ENCODE measurements at regions not wholly inside any gene's neighbourhood (a gene's known extent, or its start where the extent isn't known, plus 50 kb on each side); places are given as distances from the start of the nearest gene placed in this dataset.
"Not testable (repeated sequence)": the region's sequence is repeated elsewhere in the genome, so short reads cannot be mapped to it uniquely, and the experiment has no call there.

DNA sequence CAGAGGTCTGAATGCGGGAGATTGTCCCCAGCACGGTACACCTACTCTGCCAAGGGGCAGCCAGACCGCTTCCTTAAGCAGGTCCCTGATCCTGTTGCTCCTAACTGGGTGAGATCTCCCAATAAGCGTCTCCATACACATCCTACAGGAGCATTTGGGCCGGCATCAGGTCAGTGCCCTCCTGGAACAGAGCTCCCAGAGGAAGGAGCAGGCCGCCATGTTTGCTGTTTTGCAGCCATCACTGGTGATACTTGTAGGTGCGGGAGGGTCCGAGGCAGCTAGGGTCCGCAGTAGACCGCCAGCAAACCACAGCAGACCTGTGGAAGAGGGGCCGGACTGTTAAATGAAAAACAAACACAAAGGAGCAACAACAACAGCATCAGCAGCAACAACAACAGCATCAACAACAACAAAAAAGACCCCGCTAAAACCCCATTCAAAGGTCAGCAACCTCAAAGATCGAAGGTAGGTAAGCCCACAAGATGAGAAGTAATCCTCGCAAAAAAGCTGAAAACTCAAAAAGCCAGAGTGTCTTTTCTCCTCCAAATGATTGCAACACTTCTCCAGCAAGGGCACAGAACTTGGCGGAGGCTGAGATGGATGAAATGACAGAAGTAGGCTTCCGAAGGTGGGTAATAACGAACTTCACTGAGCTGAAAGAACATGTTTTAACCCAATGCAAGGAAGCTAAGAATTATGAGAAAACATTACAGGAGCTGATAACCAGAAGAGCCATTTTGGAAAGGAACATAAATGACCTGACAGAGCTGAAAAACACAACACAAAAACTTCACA is 79.0 kb upstream of the CDH7 start:
- Mint-ChIP-seq H3K36me3 (ENCODE audit: low read depth) (no peaks in the 10 kb centered on the region), H3K4me1 (no peaks in the 10 kb centered on the region), H3K27me3 (no peaks in the 10 kb centered on the region), H3K27ac (no peak overlapping the region), H3K9me3 (peaks cover 9% of the 10 kb centered on the region), H3K4me3 (no peak overlapping the region)
- intact Hi-C loops (cut with micrococcal nuclease) = no loop called here
- no peak for DNase-seq

DNA sequence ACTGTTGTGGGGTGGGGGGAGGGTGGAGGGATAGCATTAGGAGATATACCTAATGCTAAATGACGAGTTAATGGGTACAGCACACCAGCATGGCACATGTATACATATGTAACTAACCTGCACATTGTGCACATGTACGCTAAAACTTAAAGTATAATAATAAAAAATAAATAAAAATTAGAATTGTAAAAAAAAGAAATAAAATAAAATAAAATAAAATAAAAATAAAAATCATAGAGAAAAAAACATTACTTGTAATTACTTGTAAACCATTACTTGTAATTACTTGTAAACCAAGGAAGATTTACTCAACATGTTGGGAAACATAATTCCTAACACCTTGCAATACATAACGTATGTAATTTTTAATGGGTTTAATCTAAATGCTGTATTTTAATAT is 80.7 kb upstream of the CDH7 start:
- H3K27me3 Mint-ChIP-seq; H3K9me3 Mint-ChIP-seq; H3K4me3 Mint-ChIP-seq; H3K27ac Mint-ChIP-seq; H3K4me1 Mint-ChIP-seq; intact Hi-C loops (cut with micrococcal nuclease); H3K36me3 Mint-ChIP-seq (ENCODE audit: low read depth); DNase-seq: not testable (repeated sequence)

DNA sequence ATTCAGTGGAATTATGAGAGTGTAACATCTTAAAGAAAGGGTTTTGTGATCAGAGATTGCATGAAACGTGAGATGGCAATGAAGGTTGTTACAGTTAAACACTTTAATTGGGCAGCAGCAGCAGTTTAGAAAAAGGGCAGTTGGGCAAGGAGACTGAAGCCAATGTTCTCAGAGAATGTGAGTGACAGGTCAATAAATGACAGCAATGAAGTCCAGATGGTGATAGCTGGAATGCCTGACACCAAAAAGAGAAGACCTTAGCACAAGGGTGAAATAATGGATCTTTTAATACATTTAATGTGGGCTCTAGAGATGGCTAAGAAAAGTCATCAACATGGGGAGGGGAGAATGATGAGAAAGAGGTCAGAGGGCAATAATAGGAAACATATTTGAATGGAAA is 89.4 kb upstream of the CDH7 start:
- Mint-ChIP-seq H3K4me1 (no peaks in the 10 kb centered on the region), H3K27ac (no peak overlapping the region), H3K4me3 (no peak overlapping the region), H3K27me3 (no peaks in the 10 kb centered on the region), H3K36me3 (ENCODE audit: low read depth) (no peaks in the 10 kb centered on the region), H3K9me3 (peaks cover 4% of the 10 kb centered on the region)
- no peak for DNase-seq
- intact Hi-C loops (cut with micrococcal nuclease) = no loop called here

DNA sequence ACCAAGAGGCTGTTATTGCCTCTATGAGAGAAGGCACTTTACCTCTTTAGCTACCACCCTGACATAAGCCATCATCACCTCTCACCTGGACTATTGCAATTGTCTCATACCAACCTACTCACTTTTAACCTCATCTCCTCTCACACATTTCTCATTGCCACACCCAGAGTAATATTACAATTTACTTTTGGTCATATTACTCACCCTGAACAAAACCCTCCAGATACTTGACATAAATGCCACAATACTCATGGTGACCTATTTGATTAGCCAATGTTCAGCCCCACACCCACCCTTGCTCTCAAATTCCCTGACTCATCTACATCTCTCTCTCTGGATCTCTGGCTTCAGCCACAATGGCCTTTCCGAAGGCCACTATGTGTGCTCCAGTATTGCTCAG is 90.9 kb upstream of the CDH7 start:
- no peak for DNase-seq
- H3K36me3 Mint-ChIP-seq (ENCODE audit: low read depth) = no peaks in the 10 kb centered on the region
- no peaks in the 10 kb centered on the region for H3K27me3 Mint-ChIP-seq
- H3K9me3 Mint-ChIP-seq = peaks cover 4% of the 10 kb centered on the region
- no peak overlapping the region for H3K27ac Mint-ChIP-seq
- intact Hi-C loops (cut with micrococcal nuclease) = no loop called here
- no peak overlapping the region for H3K4me3 Mint-ChIP-seq
- H3K4me1 Mint-ChIP-seq = no peaks in the 10 kb centered on the region

DNA sequence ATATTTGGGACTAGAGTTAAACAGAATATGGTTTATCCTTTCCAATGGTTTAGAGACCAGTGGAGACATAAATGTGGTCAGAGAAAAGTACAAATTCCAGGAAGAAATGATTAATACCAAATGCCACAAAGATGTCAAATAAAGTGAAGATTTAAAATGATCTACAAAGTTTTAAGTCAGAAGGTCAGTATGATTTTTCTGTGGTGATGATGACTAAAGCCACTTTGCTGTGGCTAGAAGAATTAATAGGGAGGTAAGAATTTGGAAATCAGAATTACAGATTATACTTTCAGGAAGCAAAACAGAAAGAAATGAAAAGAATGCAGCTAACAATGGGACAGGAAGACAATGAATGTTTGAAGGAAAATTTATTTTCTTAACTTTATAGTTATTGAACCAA is 91.5 kb upstream of the CDH7 start:
- no peaks in the 10 kb centered on the region for H3K36me3 Mint-ChIP-seq (ENCODE audit: low read depth)
- peaks cover 4% of the 10 kb centered on the region for H3K9me3 Mint-ChIP-seq
- no peak overlapping the region for H3K4me3 Mint-ChIP-seq
- intact Hi-C loops (cut with micrococcal nuclease) = no loop called here
- H3K27me3 Mint-ChIP-seq = no peaks in the 10 kb centered on the region
- H3K27ac Mint-ChIP-seq = no peak overlapping the region
- DNase-seq = no peak
- no peaks in the 10 kb centered on the region for H3K4me1 Mint-ChIP-seq

DNA sequence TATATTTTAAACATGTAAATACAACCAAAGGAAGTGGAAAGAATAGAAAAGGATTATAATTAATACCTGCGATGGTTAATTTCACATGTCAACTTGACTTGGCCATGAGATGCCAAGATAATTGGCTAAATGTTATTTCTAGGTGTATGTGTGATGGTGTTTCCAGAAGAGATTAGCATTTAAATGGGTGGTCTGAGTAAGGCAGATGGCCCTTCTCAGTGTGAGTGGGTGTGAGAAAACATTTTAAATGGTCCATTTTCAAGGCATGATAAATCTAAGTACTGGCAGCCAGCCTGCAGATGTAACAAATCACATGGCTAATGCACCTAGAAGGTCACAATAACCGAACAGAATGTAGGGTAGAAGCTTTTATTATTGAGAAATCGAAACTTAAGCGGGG is 99.6 kb upstream of the CDH7 start:
- Mint-ChIP-seq H3K27me3 (no peaks in the 10 kb centered on the region), H3K4me3 (no peak overlapping the region), H3K36me3 (ENCODE audit: low read depth) (no peaks in the 10 kb centered on the region), H3K27ac (no peak overlapping the region), H3K9me3 (peaks cover 3% of the 10 kb centered on the region), H3K4me1 (no peaks in the 10 kb centered on the region)
- DNase-seq = no peak
- intact Hi-C loops (cut with micrococcal nuclease) = no loop called here

DNA sequence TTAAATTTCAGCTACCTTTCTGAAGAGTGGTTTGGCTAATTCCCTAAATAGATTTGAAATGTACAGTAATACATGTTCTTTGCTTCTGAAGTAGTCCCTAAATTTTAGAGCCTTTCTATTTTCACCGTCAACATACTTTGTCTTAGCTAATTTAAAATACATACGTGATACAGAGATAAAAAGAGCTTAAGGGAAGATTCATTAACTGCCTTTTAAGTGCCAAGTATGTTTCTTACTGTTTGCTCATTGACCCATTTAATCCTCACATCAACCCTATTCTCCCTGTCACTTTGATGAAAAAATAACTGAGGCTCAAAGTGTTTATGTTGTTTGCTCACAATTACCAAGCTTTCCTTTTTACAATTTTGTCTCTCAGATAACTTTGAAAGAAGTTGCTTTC is 118.6 kb upstream of the CDH7 start:
- no peaks in the 10 kb centered on the region for H3K36me3 Mint-ChIP-seq (ENCODE audit: low read depth)
- no peak for DNase-seq
- H3K27me3 Mint-ChIP-seq = no peaks in the 10 kb centered on the region
- H3K4me1 Mint-ChIP-seq = no peaks in the 10 kb centered on the region
- intact Hi-C loops (cut with micrococcal nuclease) = no loop called here
- no peak overlapping the region for H3K27ac Mint-ChIP-seq
- no peak overlapping the region for H3K4me3 Mint-ChIP-seq
- H3K9me3 Mint-ChIP-seq = no peaks in the 10 kb centered on the region

DNA sequence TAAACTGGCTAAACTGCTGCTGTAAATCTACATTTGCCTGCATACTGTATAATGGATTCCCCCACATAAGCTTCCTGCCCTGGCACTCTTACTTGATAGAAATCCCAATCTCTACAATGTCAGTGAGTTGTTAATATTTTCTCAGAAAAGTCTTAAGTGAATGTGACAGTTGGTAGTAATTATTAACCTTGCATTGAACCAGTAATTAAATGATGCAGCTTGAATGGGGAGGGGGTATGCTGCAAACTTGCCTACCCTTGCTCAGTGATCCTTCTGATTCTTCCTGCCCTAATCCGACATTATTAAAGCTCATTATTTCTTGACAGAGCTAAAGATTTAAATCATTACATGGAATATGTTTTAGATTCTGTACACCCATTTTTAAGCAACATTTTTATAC is 119.0 kb upstream of the CDH7 start:
- no peaks in the 10 kb centered on the region for H3K27me3 Mint-ChIP-seq
- no peaks in the 10 kb centered on the region for H3K36me3 Mint-ChIP-seq (ENCODE audit: low read depth)
- H3K27ac Mint-ChIP-seq = no peak overlapping the region
- H3K4me3 Mint-ChIP-seq = no peak overlapping the region
- H3K9me3 Mint-ChIP-seq = no peaks in the 10 kb centered on the region
- DNase-seq = no peak
- no peaks in the 10 kb centered on the region for H3K4me1 Mint-ChIP-seq
- intact Hi-C loops (cut with micrococcal nuclease) = no loop called here

DNA sequence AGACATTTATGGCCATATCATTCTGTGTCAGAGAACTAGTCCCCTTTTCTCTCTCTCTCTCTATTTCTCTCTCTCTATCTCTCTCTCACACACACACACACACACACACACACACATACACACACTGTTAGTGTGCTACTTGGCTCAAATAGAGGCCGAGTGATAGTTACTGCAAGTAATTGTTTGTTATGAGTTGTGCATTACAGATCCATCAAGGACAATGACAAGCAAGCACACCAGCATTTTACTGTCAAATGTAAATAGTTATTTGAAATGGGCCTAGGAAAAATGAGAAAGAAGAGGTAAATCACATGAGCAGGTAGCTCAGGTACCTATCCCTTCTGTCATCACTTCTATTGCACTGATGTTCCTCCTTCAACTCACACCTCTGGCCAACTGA is 122.4 kb upstream of the CDH7 start:
- no peaks in the 10 kb centered on the region for H3K27me3 Mint-ChIP-seq
- intact Hi-C loops (cut with micrococcal nuclease) = no loop called here
- no peak for DNase-seq
- H3K9me3 Mint-ChIP-seq = peaks cover 4% of the 10 kb centered on the region
- no peak overlapping the region for H3K27ac Mint-ChIP-seq
- H3K36me3 Mint-ChIP-seq (ENCODE audit: low read depth) = no peaks in the 10 kb centered on the region
- no peaks in the 10 kb centered on the region for H3K4me1 Mint-ChIP-seq
- H3K4me3 Mint-ChIP-seq = no peak overlapping the region

DNA sequence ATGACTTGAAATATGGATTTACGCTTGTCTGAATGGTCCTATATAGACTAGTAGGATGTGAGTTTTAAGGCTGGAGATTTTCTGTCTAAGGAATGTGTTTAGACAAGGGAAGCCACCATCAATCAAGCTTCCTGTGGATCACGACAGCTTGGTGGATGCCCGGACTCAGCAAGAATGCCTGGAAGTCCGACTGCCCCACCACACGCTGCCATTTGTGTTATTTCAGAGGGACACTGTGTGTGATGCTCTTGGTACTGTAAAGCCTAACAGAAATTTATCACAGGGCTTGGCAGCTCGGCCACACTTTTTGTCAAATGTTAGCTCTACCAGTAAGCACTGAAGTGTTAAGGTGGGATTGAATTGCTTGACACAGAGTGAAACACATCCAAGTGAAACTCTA is 127.1 kb upstream of the CDH7 start:
- Mint-ChIP-seq H3K4me3 (no peak overlapping the region), H3K9me3 (peaks cover 4% of the 10 kb centered on the region), H3K4me1 (no peaks in the 10 kb centered on the region), H3K27ac (no peak overlapping the region), H3K27me3 (no peaks in the 10 kb centered on the region), H3K36me3 (ENCODE audit: low read depth) (no peaks in the 10 kb centered on the region)
- DNase-seq = no peak
- intact Hi-C loops (cut with micrococcal nuclease) = no loop called here

DNA sequence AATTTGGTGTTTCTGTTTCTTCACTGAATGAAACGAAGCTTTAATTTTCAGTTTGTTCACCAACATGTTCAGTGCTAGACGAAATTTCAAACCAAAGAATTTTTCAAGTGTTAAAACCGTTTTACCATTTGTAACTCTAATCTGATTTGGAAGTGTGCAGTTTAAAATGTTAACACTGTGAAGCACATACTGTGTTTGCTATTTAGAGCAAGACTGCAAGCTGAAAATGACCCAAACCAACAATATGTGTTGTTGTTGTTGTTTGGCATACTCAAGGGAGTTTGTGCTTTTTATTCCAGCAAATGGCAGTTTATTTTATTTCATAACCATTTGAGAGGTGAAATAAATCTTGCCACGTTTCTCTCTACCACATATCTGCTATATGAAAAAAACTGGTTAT is 128.4 kb upstream of the CDH7 start:
- no peaks in the 10 kb centered on the region for H3K36me3 Mint-ChIP-seq (ENCODE audit: low read depth)
- H3K27ac Mint-ChIP-seq = no peak overlapping the region
- H3K27me3 Mint-ChIP-seq = no peaks in the 10 kb centered on the region
- H3K4me3 Mint-ChIP-seq = no peak overlapping the region
- peaks cover 4% of the 10 kb centered on the region for H3K9me3 Mint-ChIP-seq
- H3K4me1 Mint-ChIP-seq = no peaks in the 10 kb centered on the region
- DNase-seq = no peak
- intact Hi-C loops (cut with micrococcal nuclease) = no loop called here

DNA sequence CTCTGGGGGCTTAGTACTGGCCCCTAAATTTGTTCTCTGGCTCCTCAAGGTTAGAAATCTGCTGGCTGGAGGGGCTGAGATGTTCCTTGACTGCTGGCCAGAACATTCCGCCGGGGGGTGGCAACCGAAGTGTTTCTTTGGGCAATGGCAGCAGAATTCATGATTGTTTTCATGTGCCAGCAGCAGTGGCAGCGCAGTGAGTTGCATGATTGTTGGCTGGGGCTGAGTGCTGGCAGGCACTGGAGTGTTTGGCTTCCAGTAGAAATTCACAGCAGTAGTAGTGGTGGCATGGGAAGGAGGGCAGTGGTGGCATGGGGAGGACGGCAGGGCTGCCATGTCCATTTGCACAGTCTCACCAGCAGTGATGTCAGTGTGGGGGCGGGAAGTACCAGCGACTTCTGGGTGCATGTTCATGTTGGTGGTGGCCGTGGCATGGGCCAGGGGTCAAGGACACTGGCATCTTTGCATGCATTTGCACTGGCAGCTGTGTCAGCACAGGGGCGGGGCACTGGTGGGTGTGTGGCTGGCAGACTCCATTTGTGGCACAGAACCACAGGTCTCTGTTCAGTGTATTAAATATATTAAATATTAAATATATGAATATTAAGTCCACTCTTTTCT is 130.6 kb upstream of the CDH7 start:
- Mint-ChIP-seq H3K27ac (no peak overlapping the region), H3K36me3 (ENCODE audit: low read depth) (no peaks in the 10 kb centered on the region), H3K9me3 (no peaks in the 10 kb centered on the region), H3K4me3 (no peak overlapping the region), H3K4me1 (no peaks in the 10 kb centered on the region), H3K27me3 (no peaks in the 10 kb centered on the region)
- intact Hi-C loops (cut with micrococcal nuclease) = no loop called here
- DNase-seq = no peak

DNA sequence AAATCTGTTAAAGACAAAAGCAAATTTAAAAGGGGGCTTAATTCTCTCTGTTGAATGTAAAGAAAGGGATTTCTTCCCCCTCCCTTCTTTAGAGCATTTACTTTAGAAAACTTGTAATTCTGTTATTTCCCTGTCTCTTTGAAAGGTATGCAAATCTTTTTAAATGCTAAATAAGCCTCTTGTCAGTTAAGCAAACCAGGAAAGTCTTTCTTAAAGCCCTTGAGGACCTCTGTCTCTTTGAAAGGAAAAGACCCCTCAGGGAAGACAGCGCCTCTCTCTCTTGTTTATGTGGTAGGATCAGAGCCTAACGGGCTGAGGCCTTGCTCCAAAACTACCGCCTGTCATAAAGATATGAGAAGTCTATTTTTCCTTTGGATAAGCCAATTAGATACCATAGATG is 139.9 kb upstream of the CDH7 start:
- Mint-ChIP-seq H3K27me3 (no peaks in the 10 kb centered on the region), H3K27ac (no peak overlapping the region), H3K36me3 (ENCODE audit: low read depth) (no peaks in the 10 kb centered on the region), H3K9me3 (peaks cover 5% of the 10 kb centered on the region), H3K4me3 (no peak overlapping the region), H3K4me1 (no peaks in the 10 kb centered on the region)
- intact Hi-C loops (cut with micrococcal nuclease) = no loop called here
- no peak for DNase-seq

DNA sequence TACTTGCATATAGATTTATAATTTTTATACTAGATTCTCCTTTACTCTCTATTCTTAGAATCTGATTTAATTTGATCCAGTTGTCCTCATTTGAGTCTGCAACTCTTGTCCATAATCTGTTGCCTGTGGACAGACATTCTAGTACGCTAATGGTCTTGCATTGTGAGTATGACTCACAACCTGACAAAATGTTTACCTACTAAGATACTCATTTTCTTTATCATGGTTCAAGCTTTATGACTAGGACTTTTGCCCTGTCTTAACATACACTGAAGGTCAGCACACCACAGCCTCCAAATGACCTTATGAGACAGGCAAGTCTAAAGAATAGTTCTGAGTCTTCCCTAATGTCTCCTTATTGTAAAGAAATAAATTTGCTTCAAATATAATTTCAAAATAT is 142.3 kb upstream of the CDH7 start:
- Mint-ChIP-seq H3K4me1 (no peaks in the 10 kb centered on the region), H3K9me3 (peaks cover 6% of the 10 kb centered on the region), H3K27ac (no peak overlapping the region), H3K36me3 (ENCODE audit: low read depth) (no peaks in the 10 kb centered on the region), H3K4me3 (no peak overlapping the region), H3K27me3 (no peaks in the 10 kb centered on the region)
- DNase-seq = no peak
- intact Hi-C loops (cut with micrococcal nuclease) = no loop called here

DNA sequence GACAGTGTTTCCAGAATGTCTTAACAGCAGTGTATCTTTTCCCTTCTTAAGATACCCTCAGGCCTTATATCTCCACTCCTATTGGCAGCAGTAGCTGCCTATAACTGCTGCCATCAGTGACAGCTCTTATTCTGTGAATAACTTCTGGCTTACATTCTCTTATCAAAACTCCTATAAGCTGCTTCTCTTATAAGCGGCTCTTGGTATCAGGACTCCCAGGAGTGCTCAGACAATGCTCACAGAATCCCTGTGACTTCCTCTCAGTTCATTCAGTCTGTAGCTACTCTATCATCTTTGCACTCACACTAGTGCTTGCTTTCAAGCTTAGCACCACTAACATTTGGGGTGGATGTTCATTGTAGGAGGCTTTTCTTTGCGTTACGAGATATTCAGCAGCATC is 143.7 kb upstream of the CDH7 start:
- Mint-ChIP-seq H3K4me3 (no peak overlapping the region), H3K27me3 (no peaks in the 10 kb centered on the region), H3K4me1 (no peaks in the 10 kb centered on the region), H3K9me3 (peaks cover 6% of the 10 kb centered on the region), H3K36me3 (ENCODE audit: low read depth) (no peaks in the 10 kb centered on the region), H3K27ac (no peak overlapping the region)
- DNase-seq = no peak
- intact Hi-C loops (cut with micrococcal nuclease) = no loop called here
